ENCODE measurements at regions not wholly inside any gene's neighbourhood (a gene's known extent, or its start where the extent isn't known, plus 50 kb on each side); places are given as distances from the start of the nearest gene placed in this dataset.

DNA sequence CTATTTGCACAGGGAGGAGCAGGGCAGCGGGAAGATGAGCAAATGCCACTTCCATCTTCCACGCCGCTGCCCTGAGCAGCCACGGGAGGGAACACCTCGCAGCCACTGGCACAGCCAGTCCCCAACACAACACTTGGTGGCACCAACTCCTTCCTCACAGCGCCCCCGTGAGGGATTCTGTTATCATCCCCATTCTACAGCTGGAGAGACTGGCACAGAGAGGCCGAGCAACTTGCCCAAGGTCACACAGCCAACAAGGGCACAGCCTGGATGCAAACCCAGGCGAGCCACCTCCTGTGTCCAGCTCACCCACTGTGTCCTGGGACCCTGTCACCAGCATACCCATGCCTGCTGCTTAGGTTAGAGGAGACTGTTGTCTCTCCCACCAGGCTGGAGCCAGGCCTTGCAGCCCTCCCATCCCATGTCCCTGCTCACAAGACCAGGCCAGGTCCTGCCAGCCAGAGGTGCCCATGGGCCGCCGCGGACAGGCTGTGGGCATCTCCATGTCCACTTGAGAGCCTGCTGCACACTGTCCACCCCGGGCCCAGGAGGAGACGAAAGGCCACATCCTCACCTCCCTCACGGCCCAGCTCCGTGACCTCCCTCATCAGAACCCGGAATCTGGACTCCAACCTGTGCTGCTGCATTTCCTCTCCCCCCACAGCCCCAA lies 57.0 kb downstream of the NCOR2 start:
- TF ChIP-seq POLR2A (IDR thresholded peaks at IDR 0.05) = no peak
- no peak for TF ChIP-seq CTCF (IDR thresholded peaks at IDR 0.05)
